ENCODE measurements at regions not wholly inside any gene's neighbourhood (a gene's known extent, or its start where the extent isn't known, plus 50 kb on each side); places are given as distances from the start of the nearest gene placed in this dataset.

- Histone ChIP-seq H3K79me2 (ENCODE audit: insufficient read depth, low read length) (no peaks in the 10 kb centered on the region), H3K4me3 (replicated peaks in 1 of 3; ENCODE audit: low read depth in 2 of 3, low read length in 3 of 3) (no peak overlapping the region), H3K36me3 (replicated peaks in 1 of 2; ENCODE audit: control insufficient read depth in 1 of 2, insufficient read depth in 2 of 2, low read length in 2 of 2) (no peaks in the 10 kb centered on the region), H4K20me1 (ENCODE audit: insufficient read depth, low read length) (no peaks in the 10 kb centered on the region), H3K9me3 (replicated peaks in 1 of 2; ENCODE audit: control insufficient read depth in 1 of 2, insufficient read depth in 1 of 2, low read length in 2 of 2) (no peaks in the 10 kb centered on the region), H3K27me3 (ENCODE audit: control insufficient read depth in 2 of 2, insufficient read depth in 2 of 2, low read length in 2 of 2) (no peaks in the 10 kb centered on the region), H3K27ac (ENCODE audit: low read depth in 1 of 2, low read length in 2 of 2) (no peak overlapping the region), H2AFZ (ENCODE audit: insufficient read depth, low read depth, low read length, poor library complexity, severe bottlenecking) (no peak overlapping the region), H3K4me2 (replicated peaks; ENCODE audit: extremely low read depth, low read length, poor library complexity, severe bottlenecking) (no peak overlapping the region), H3K4me1 (ENCODE audit: control insufficient read depth in 1 of 2, insufficient read depth in 2 of 2, low read length in 2 of 2) (no peaks in the 10 kb centered on the region), H3K9ac (ENCODE audit: insufficient read depth, low read length, poor library complexity, severe bottlenecking) (no peak overlapping the region)
- TF ChIP-seq CTCF (IDR thresholded peaks at IDR 0.05), result no peak
- H3K4me3 Mint-ChIP-seq, result no peak overlapping the region
- no peak for DNase-seq
- no peaks in the 10 kb centered on the region for H3K36me3 Mint-ChIP-seq
- intact Hi-C loops (cut with micrococcal nuclease), result no loop called here
- WGBS (ENCODE audit: insufficient coverage), result no CpG with 5 or more reads among the region's 10 CpGs
- peaks cover 4 to 5% (median 5%) of the 10 kb centered on the region in 3 donors for H3K27me3 Mint-ChIP-seq (ENCODE audit: low read depth in 3 of 3)
- H3K4me1 Mint-ChIP-seq, result no peaks in the 10 kb centered on the region
- peaks cover 0 to 3% (median 0%) of the 10 kb centered on the region in 7 donors for H3K9me3 Mint-ChIP-seq
- no peak overlapping the region for H3K27ac Mint-ChIP-seq
Observed at GRCh38 chr7:39808796-39809481, 141.1 kb upstream of the CDK13 start.

- Histone ChIP-seq H3K27me3 (ENCODE audit: control insufficient read depth in 2 of 2, insufficient read depth in 2 of 2, low read length in 2 of 2) (no peaks in the 10 kb centered on the region), H4K20me1 (ENCODE audit: insufficient read depth, low read length) (no peaks in the 10 kb centered on the region), H3K79me2 (ENCODE audit: insufficient read depth, low read length) (no peaks in the 10 kb centered on the region), H3K36me3 (replicated peaks in 1 of 2; ENCODE audit: control insufficient read depth in 1 of 2, insufficient read depth in 2 of 2, low read length in 2 of 2) (no peaks in the 10 kb centered on the region), H2AFZ (ENCODE audit: insufficient read depth, low read depth, low read length, poor library complexity, severe bottlenecking) (no peak overlapping the region), H3K4me3 (replicated peaks in 1 of 3; ENCODE audit: low read depth in 2 of 3, low read length in 3 of 3) (no peak overlapping the region), H3K4me2 (replicated peaks; ENCODE audit: extremely low read depth, low read length, poor library complexity, severe bottlenecking) (no peak overlapping the region), H3K4me1 (ENCODE audit: control insufficient read depth in 1 of 2, insufficient read depth in 2 of 2, low read length in 2 of 2) (no peaks in the 10 kb centered on the region), H3K9me3 (replicated peaks in 1 of 2; ENCODE audit: control insufficient read depth in 1 of 2, insufficient read depth in 1 of 2, low read length in 2 of 2) (no peaks in the 10 kb centered on the region), H3K9ac (ENCODE audit: insufficient read depth, low read length, poor library complexity, severe bottlenecking) (no peak overlapping the region), H3K27ac (ENCODE audit: low read depth in 1 of 2, low read length in 2 of 2) (no peak overlapping the region)
- intact Hi-C loops (cut with micrococcal nuclease), result no loop called here
- DNase-seq, result no peak
- TF ChIP-seq CTCF (IDR thresholded peaks at IDR 0.05), result no peak
- 100% methylated on average over 2 of the region's 9 CpGs for WGBS (ENCODE audit: insufficient coverage)
- Mint-ChIP-seq H3K27ac (no peak overlapping the region), H3K4me1 (no peaks in the 10 kb centered on the region), H3K36me3 (no peaks in the 10 kb centered on the region), H3K4me3 (no peak overlapping the region), H3K27me3 (ENCODE audit: low read depth in 3 of 3) (peaks cover 2 to 5% (median 4%) of the 10 kb centered on the region in 3 donors), H3K9me3 (peaks cover 0 to 3% (median 0%) of the 10 kb centered on the region in 7 donors)
Observed at GRCh38 chr7:39810204-39810642, 139.8 kb upstream of the CDK13 start.
